ENCODE measurements at regions not wholly inside any gene's neighbourhood (a gene's known extent, or its start where the extent isn't known, plus 50 kb on each side); places are given as distances from the start of the nearest gene placed in this dataset.
"Not testable (repeated sequence)": the region's sequence is repeated elsewhere in the genome, so short reads cannot be mapped to it uniquely, and the experiment has no call there.

GRCh38 chr17:62238551-62239338, 141.6 kb upstream of the EFCAB3 start:
- TF ChIP-seq CTCF, EP300 (IDR thresholded peaks at IDR 0.05): not testable (repeated sequence)

All from suprapubic skin (tissue), 3 donors.